NT2/D1 (cell line): ENCODE measurements at regions not wholly inside any gene's neighbourhood (a gene's known extent, or its start where the extent isn't known, plus 50 kb on each side); places are given as distances from the start of the nearest gene placed in this dataset.

Experiments used
- SUZ12 ChIP-seq: IDR thresholded peaks from 2 replicates; pipeline ENCODE4 v1.6.1; 2011; ENCODE audit not compliant: insufficient read length, insufficient read depth; ENCODE audit errors: extremely low read depth
- YY1 ChIP-seq: IDR thresholded peaks from 2 replicates; pipeline ENCODE4 v1.6.1; 2011; ENCODE audit not compliant: insufficient read length, insufficient read depth
- ZNF274 ChIP-seq: IDR thresholded peaks from 2 replicates; pipeline ENCODE4 v1.6.1; 2011; ENCODE audit warnings: mild to moderate bottlenecking, low read depth, low read length

- TF ChIP-seq ZNF274 (no peak), SUZ12 (no peak), YY1 (no peak)
Measured at GRCh38 chr3:148006508-148006907, 597.3 kb downstream of the ZIC1 start.
